Activated CD4-positive, alpha-beta T cell treated with anti-CD3 and anti-CD28 coated beads, Interleukin-2, amount 10 ng/mL, durations not matched to agents 7 days and 5 days (primary cell): ENCODE measurements at regions not wholly inside any gene's neighbourhood (a gene's known extent, or its start where the extent isn't known, plus 50 kb on each side); places are given as distances from the start of the nearest gene placed in this dataset.

Experiments used
- CTCF ChIA-PET: fragments of 350-600 bp; sonication (Branson Sonifier 250); formaldehyde crosslinking; loops from one replicate; lab custom pipeline; 2021; ENCODE audit warnings: antibody characterized with exemption; lab: Charles Lee
- POLR2A ChIA-PET: fragments of 350-600 bp; sonication (Branson Sonifier 250); formaldehyde crosslinking; loops from one replicate; lab custom pipeline; 2021; ENCODE audit warnings: antibody characterized with exemption; lab: Charles Lee
- DNase-seq: peaks from one replicate; pipeline ENCODE4 v3.0.0-alpha.2; 2020
- H3K27ac Mint-ChIP-seq: one replicate; pipeline ENCODE4 v1.8.0; 2021; ENCODE audit warnings: mild to moderate bottlenecking, moderate library complexity, mixed read lengths
- H3K27me3 Mint-ChIP-seq: one replicate; pipeline ENCODE4 v1.8.0; 2021; ENCODE audit warnings: mixed read lengths
- H3K36me3 Mint-ChIP-seq: one replicate; pipeline ENCODE4 v1.8.0; 2021; ENCODE audit warnings: low read depth, mixed read lengths
- H3K4me1 Mint-ChIP-seq: one replicate; pipeline ENCODE4 v1.8.0; 2021; ENCODE audit warnings: mixed read lengths
- H3K4me3 Mint-ChIP-seq: one replicate; pipeline ENCODE4 v1.8.0; 2021; ENCODE audit warnings: mild to moderate bottlenecking, moderate library complexity, mixed read lengths
- H3K9me3 Mint-ChIP-seq: one replicate; pipeline ENCODE4 v1.8.0; 2021; ENCODE audit warnings: mixed read lengths

GRCh38 chr9:135330307-135330631 is 149.3 kb upstream of the PPP1R26 start:
- Mint-ChIP-seq H3K36me3 (no peaks in the 10 kb centered on the region), H3K27ac (no peak overlapping the region), H3K4me1 (no peaks in the 10 kb centered on the region), H3K4me3 (no peak overlapping the region), H3K9me3 (no peaks in the 10 kb centered on the region), H3K27me3 (peaks cover 3% of the 10 kb centered on the region)
- CTCF ChIA-PET: no interaction called here
- DNase-seq: no peak
- POLR2A ChIA-PET: no interaction called here

DNA sequence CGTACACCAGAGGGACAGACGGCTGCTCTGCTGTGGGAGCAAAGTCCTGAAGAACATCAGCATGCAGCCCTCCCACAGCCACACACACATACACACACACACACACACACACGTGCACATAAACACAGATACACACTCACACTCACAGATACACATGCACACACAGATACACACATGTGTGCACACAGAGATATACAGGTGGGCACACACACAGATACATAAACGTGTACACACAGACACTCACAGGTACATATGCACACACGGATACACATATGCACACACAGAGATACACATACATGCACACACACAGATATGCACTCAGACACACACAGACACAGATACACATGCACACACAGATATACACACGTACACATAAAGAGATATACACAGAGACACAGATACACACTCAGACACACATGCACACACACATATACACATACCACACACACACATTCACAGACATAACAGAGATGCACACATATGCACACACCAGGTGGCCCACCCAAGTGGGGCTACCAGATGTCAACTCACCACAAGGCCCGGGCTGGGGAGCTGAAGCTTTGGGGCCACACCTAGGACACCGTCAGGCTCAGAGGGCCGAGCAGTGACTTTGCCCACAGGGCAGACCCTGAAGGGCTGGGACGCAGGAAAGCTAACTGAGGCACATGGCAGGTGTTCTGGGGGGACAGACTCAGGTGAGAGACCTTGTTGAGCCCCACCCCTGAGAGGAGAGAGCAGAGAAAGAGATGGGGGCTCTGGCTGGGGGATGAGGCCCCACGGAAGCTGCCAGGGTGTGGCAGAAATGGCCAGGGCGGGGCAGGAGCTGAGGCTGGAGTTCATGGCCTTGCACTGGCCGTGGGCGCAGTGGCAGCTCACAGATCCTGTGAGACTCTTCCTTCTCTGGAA is 148.6 kb upstream of the PPP1R26 start:
- Mint-ChIP-seq H3K27me3 (peaks cover 3% of the 10 kb centered on the region), H3K27ac (no peak overlapping the region), H3K4me3 (no peak overlapping the region), H3K9me3 (no peaks in the 10 kb centered on the region), H3K4me1 (no peaks in the 10 kb centered on the region), H3K36me3 (no peaks in the 10 kb centered on the region)
- POLR2A ChIA-PET: no interaction called here
- CTCF ChIA-PET: no interaction called here
- DNase-seq: no peak

DNA sequence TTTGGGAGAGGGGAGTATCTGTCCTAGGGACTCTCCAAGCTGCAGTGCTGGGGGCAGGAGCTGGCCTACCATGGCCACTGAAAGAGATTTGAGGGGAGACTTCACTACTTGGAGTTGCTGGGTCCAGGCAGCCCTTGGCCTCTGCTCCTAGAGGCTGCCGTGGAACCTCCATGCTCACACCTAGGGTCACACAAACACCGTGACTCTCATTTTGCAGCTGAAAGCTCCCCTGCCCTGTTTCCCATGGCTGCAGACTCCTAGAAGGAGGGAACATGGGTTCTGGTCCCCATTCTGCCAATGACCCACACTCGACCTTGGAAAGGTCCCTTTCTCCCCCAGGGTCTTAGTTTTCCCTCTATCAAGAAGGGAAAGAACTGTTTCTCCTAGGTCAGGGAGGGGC is 147.1 kb upstream of the PPP1R26 start:
- POLR2A ChIA-PET: no interaction called here
- Mint-ChIP-seq H3K9me3 (no peaks in the 10 kb centered on the region), H3K27me3 (peaks cover 3% of the 10 kb centered on the region), H3K4me3 (no peak overlapping the region), H3K4me1 (no peaks in the 10 kb centered on the region), H3K36me3 (no peaks in the 10 kb centered on the region), H3K27ac (no peak overlapping the region)
- DNase-seq: no peak
- CTCF ChIA-PET: no interaction called here

GRCh38 chr9:135332979-135333748 is 146.4 kb upstream of the PPP1R26 start:
- H3K36me3 Mint-ChIP-seq: no peaks in the 10 kb centered on the region
- no peak for DNase-seq
- H3K4me3 Mint-ChIP-seq: no peak overlapping the region
- H3K4me1 Mint-ChIP-seq: no peaks in the 10 kb centered on the region
- H3K27me3 Mint-ChIP-seq: no peaks in the 10 kb centered on the region
- POLR2A ChIA-PET: no interaction called here
- CTCF ChIA-PET: no interaction called here
- no peaks in the 10 kb centered on the region for H3K9me3 Mint-ChIP-seq
- H3K27ac Mint-ChIP-seq: no peak overlapping the region

GRCh38 chr9:135334953-135335460 is 144.6 kb upstream of the PPP1R26 start:
- Mint-ChIP-seq H3K36me3 (no peaks in the 10 kb centered on the region), H3K27me3 (peaks cover 4% of the 10 kb centered on the region), H3K4me1 (no peaks in the 10 kb centered on the region), H3K9me3 (no peaks in the 10 kb centered on the region), H3K27ac (no peak overlapping the region), H3K4me3 (no peak overlapping the region)
- POLR2A ChIA-PET: no interaction called here
- CTCF ChIA-PET: interaction anchor here (1.2 kb wide), 1 partner anchor 9 kb away, joined by 3 read pairs; no protein-coding TSS in a partner anchor
- no peak for DNase-seq

DNA sequence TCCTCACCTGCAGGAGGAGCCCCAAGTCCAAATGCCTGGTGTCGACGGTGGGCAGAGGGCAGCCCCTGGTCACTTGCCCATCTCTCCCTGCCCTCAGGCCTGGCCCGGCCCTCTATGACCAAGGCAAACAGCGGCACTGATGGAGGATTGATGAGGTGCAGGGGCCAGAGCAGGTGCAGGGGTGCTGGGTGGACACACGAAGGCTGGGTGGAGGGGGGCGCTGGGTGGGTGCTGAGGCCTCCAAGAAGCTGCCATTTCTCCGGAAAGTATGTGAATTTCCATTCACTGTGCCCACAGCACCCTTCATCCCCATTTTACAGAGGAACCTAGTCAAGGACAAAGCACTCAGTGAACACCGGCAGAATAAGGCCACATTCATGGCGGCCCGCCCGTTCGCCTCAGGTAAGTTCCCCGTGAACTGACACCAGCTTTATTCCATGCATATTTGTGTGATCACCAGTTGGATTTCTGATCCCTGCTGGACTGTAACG is 143.8 kb upstream of the PPP1R26 start:
- ChIA-PET CTCF (interaction anchor here (1.2 kb wide), 1 partner anchor 10 kb away, joined by 3 read pairs; no protein-coding TSS in a partner anchor), POLR2A (no interaction called here)
- H3K4me3 Mint-ChIP-seq: no peak overlapping the region
- peaks cover 6% of the 10 kb centered on the region for H3K27me3 Mint-ChIP-seq
- no peaks in the 10 kb centered on the region for H3K36me3 Mint-ChIP-seq
- no peak overlapping the region for H3K27ac Mint-ChIP-seq
- no peak for DNase-seq
- no peaks in the 10 kb centered on the region for H3K4me1 Mint-ChIP-seq
- no peaks in the 10 kb centered on the region for H3K9me3 Mint-ChIP-seq

GRCh38 chr9:135336722-135337527 is 142.7 kb upstream of the PPP1R26 start:
- no peaks in the 10 kb centered on the region for H3K4me1 Mint-ChIP-seq
- POLR2A ChIA-PET: no interaction called here
- H3K27me3 Mint-ChIP-seq: peaks cover 6% of the 10 kb centered on the region
- H3K36me3 Mint-ChIP-seq: no peaks in the 10 kb centered on the region
- H3K9me3 Mint-ChIP-seq: no peaks in the 10 kb centered on the region
- no peak overlapping the region for H3K4me3 Mint-ChIP-seq
- CTCF ChIA-PET: no interaction called here
- DNase-seq: no peak
- no peak overlapping the region for H3K27ac Mint-ChIP-seq

GRCh38 chr9:135338546-135338945 is 141.0 kb upstream of the PPP1R26 start:
- Mint-ChIP-seq H3K27ac (no peak overlapping the region), H3K4me1 (no peaks in the 10 kb centered on the region), H3K36me3 (no peaks in the 10 kb centered on the region), H3K27me3 (peaks cover 6% of the 10 kb centered on the region), H3K4me3 (no peak overlapping the region), H3K9me3 (no peaks in the 10 kb centered on the region)
- DNase-seq: no peak
- ChIA-PET CTCF (no interaction called here), POLR2A (no interaction called here)

DNA sequence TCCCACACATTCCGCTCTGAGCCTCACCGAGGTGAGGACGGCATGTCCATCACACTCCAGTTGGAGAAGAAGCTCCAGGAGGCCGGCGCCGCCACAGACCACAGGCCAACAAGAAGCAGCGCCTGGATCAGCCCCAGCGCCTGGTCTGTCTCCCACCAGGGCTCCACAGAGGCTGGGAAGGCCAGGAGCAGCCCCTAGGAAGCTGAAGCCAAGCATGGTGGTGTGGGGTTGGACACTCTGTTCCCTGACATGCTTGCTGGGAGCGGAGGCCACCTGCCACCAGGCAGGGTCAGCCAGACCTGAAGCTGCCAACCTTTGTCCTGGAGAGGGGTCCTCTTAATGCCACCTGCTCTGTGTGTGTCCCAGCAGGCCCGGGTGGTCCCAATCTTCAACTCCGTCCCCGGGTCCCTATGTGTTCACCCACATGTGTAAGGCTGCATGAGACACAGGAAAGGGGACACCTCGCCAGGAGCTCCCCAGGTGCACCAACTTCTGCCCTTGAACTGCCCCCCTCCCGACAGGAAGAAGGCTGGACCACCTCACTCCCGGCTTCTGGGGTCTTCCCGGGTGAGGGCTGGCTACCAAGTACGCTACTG is 140.1 kb upstream of the PPP1R26 start:
- no peaks in the 10 kb centered on the region for H3K9me3 Mint-ChIP-seq
- H3K27ac Mint-ChIP-seq: no peak overlapping the region
- H3K27me3 Mint-ChIP-seq: peaks cover 6% of the 10 kb centered on the region
- DNase-seq: no peak
- H3K4me1 Mint-ChIP-seq: no peaks in the 10 kb centered on the region
- ChIA-PET POLR2A (no interaction called here), CTCF (no interaction called here)
- H3K4me3 Mint-ChIP-seq: no peak overlapping the region
- H3K36me3 Mint-ChIP-seq: no peaks in the 10 kb centered on the region

- no peak for DNase-seq
- H3K4me1 Mint-ChIP-seq: no peaks in the 10 kb centered on the region
- peaks cover 6% of the 10 kb centered on the region for H3K27me3 Mint-ChIP-seq
- no peak overlapping the region for H3K4me3 Mint-ChIP-seq
- no peaks in the 10 kb centered on the region for H3K36me3 Mint-ChIP-seq
- ChIA-PET POLR2A (no interaction called here), CTCF (no interaction called here)
- H3K27ac Mint-ChIP-seq: no peak overlapping the region
- no peaks in the 10 kb centered on the region for H3K9me3 Mint-ChIP-seq
Measured at GRCh38 chr9:135340143-135340655, 139.4 kb upstream of the PPP1R26 start.

- peaks cover 6% of the 10 kb centered on the region for H3K27me3 Mint-ChIP-seq
- no peaks in the 10 kb centered on the region for H3K4me1 Mint-ChIP-seq
- H3K9me3 Mint-ChIP-seq: no peaks in the 10 kb centered on the region
- POLR2A ChIA-PET: no interaction called here
- no peak overlapping the region for H3K27ac Mint-ChIP-seq
- no peaks in the 10 kb centered on the region for H3K36me3 Mint-ChIP-seq
- no peak for DNase-seq
- CTCF ChIA-PET: no interaction called here
- H3K4me3 Mint-ChIP-seq: no peak overlapping the region
Measured at GRCh38 chr9:135340726-135341475, 138.7 kb upstream of the PPP1R26 start.
